Smooth muscle cell (in vitro differentiated cells): ENCODE measurements at regions not wholly inside any gene's neighbourhood (a gene's known extent, or its start where the extent isn't known, plus 50 kb on each side); places are given as distances from the start of the nearest gene placed in this dataset.

Experiments
- DNase-seq: peaks from one replicate; lab custom pipeline; 2025; ENCODE audit not compliant: unreplicated experiment; lab: John Stamatoyannopoulos, UW
- H2AFZ ChIP-seq: fragments of 200-600 bp; sonication (generic); 2 replicates; pipeline ENCODE4 v1.6.0; 2016; ENCODE audit warnings: antibody characterized with exemption, low read depth, mild to moderate bottlenecking
- H3F3A ChIP-seq: fragments of 200-600 bp; sonication (generic); 2 replicates; pipeline ENCODE4 v1.6.0; 2017; ENCODE audit warnings: antibody characterized with exemption, low read depth
- H3K27ac ChIP-seq: fragments of 200-600 bp; sonication (generic); 2 replicates; pipeline ENCODE4 v1.5.1; 2016; ENCODE audit warnings: low read depth, mild to moderate bottlenecking
- H3K27me3 ChIP-seq: fragments of 200-600 bp; sonication (generic); 2 replicates; pipeline ENCODE4 v1.6.1; 2016; ENCODE audit warnings: low read depth, mild to moderate bottlenecking
- H3K36me3 ChIP-seq: fragments of 200-600 bp; sonication (generic); 2 replicates; pipeline ENCODE4 v1.5.1; 2016; ENCODE audit warnings: low read depth
- H3K4me1 ChIP-seq: fragments of 200-600 bp; sonication (generic); 2 replicates; pipeline ENCODE4 v1.5.1; 2016; ENCODE audit warnings: low read depth
- H3K4me2 ChIP-seq: fragments of 200-600 bp; sonication (generic); 2 replicates; pipeline ENCODE4 v1.6.0; 2016; ENCODE audit warnings: mild to moderate bottlenecking
- H3K4me3 ChIP-seq: fragments of 200-600 bp; sonication (generic); 2 replicates; pipeline ENCODE4 v1.5.1; 2016; ENCODE audit warnings: mild to moderate bottlenecking
- H3K79me2 ChIP-seq: fragments of 200-600 bp; sonication (generic); 2 replicates; pipeline ENCODE4 v1.6.0; 2016; ENCODE audit warnings: low read depth, mild to moderate bottlenecking
- H3K9ac ChIP-seq: fragments of 200-600 bp; sonication (generic); 2 replicates; pipeline ENCODE4 v1.6.0; 2016; ENCODE audit warnings: low read depth
- H3K9me3 ChIP-seq: fragments of 200-600 bp; sonication (generic); replicated peaks from 2 replicates; pipeline ENCODE4 v1.5.1; 2016; ENCODE audit warnings: low read depth
- H4K20me1 ChIP-seq: fragments of 200-600 bp; sonication (generic); 2 replicates; pipeline ENCODE4 v1.6.0; 2016; ENCODE audit warnings: low read depth
- WGBS: methylation state at CpG from one replicate; pipeline ENCODE4 v1.1.7; 2016; ENCODE audit warnings: low lambda C conversion rate; 5-methylcytosine and 5-hydroxymethylcytosine counted together
- TF ChIP-seq, protein P1 (sequence below): fragments of 200-600 bp; sonication (generic); IDR thresholded peaks from 2 replicates; pipeline ENCODE4 v1.5.1; 2017; ENCODE audit warnings: borderline replicate concordance, mild to moderate bottlenecking, antibody characterized with exemption; ENCODE audit not compliant: insufficient read depth, poor library complexity, severe bottlenecking

DNA sequence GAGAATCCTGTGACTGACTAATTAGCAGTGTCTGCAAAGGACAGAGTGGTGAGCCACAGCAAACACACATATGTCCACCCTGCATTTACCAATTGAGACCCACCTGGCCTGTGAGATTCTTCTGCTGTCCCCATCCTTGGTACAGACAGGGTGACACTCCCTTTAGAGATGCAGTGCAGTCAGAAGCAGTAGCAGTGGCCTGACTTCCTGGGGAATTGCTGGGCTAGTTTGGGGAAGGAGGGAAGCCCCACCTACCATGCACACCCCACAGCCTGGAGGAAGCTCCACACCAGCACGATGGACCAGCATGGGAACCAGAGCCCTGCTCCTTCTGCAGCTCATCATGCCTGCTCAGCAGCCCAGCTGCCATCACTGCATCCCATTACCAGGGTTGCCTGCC, 924.9 kb upstream of the ZNF722 start:
- no peak overlapping the region for H3K27ac ChIP-seq

DNA sequence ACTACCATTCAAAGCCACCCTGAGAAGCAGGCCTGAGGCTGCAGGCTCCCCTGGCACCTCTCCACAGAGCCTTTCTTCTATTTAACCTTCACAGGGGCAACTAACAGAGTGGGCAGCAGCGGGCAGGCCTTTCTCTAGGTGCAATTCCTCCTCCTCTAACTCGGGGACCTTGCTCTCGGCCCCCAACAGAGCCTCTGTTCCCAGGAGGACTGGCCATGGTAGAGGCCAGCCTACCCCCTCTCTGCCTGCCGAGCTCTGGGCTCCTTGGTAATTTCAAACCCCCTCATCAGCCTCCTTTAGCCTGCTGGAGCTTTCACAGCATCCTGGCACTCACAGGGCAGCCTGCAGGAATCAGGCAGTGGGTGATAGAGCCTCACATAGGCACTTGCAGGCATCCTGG, 920.8 kb upstream of the ZNF722 start:
- 45% methylated on average over 4 of the region's 4 CpGs for WGBS
- H3K9ac ChIP-seq, result no peak overlapping the region
- no peak overlapping the region for H3K4me2 ChIP-seq
- no peak overlapping the region for H3K27ac ChIP-seq
- H3K36me3 ChIP-seq, result no peaks in the 10 kb centered on the region
- TF ChIP-seq, protein P1, sequence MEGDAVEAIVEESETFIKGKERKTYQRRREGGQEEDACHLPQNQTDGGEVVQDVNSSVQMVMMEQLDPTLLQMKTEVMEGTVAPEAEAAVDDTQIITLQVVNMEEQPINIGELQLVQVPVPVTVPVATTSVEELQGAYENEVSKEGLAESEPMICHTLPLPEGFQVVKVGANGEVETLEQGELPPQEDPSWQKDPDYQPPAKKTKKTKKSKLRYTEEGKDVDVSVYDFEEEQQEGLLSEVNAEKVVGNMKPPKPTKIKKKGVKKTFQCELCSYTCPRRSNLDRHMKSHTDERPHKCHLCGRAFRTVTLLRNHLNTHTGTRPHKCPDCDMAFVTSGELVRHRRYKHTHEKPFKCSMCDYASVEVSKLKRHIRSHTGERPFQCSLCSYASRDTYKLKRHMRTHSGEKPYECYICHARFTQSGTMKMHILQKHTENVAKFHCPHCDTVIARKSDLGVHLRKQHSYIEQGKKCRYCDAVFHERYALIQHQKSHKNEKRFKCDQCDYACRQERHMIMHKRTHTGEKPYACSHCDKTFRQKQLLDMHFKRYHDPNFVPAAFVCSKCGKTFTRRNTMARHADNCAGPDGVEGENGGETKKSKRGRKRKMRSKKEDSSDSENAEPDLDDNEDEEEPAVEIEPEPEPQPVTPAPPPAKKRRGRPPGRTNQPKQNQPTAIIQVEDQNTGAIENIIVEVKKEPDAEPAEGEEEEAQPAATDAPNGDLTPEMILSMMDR, result no peak
- H3K4me3 ChIP-seq, result no peak overlapping the region
- H3K27me3 ChIP-seq, result no peaks in the 10 kb centered on the region
- DNase-seq, result no peak
- H3K4me1 ChIP-seq, result no peaks in the 10 kb centered on the region
- no peaks in the 10 kb centered on the region for H4K20me1 ChIP-seq
- no peaks in the 10 kb centered on the region for H3F3A ChIP-seq
- H3K79me2 ChIP-seq, result no peaks in the 10 kb centered on the region
- H3K9me3 ChIP-seq, result peaks cover 39% of the 10 kb centered on the region
- no peak overlapping the region for H2AFZ ChIP-seq

More for the DNA sequence above, 924.9 kb upstream of the ZNF722 start:
- Histone ChIP-seq H3F3A (no peaks in the 10 kb centered on the region), H3K27me3 (no peaks in the 10 kb centered on the region), H3K79me2 (no peaks in the 10 kb centered on the region), H2AFZ (no peak overlapping the region), H3K9ac (no peak overlapping the region), H4K20me1 (no peaks in the 10 kb centered on the region), H3K4me1 (no peaks in the 10 kb centered on the region), H3K4me3 (no peak overlapping the region), H3K9me3 (peaks cover 19% of the 10 kb centered on the region), H3K4me2 (no peak overlapping the region), H3K36me3 (no peaks in the 10 kb centered on the region)
- TF ChIP-seq, protein P1, result no peak
- no peak for DNase-seq
- WGBS, result 67% methylated on average over 1 of the region's 1 CpG

DNA sequence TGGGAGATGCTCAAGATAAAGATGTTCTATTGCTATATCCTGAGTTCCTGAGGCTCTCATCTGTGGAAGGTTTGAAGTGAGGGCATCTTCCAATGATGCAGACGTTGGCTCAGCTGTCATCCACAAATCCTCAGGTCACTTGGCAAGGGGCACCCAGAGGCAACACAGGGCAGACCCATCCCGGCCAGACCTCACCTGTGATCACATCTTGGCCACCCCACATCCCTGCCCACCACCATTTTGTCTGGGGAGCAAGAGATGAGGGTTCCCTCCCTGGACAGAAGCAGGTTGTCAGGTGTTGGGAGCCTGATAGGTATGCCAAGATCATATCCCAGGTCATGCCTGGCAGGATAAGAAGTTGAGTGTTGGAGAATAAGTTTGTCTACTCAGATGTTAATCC, 918.2 kb upstream of the ZNF722 start:
- H3K27ac ChIP-seq, result no peak overlapping the region
- no peaks in the 10 kb centered on the region for H3K4me1 ChIP-seq
- WGBS, result 27% methylated on average over 2 of the region's 2 CpGs
- H3F3A ChIP-seq, result no peaks in the 10 kb centered on the region
- H4K20me1 ChIP-seq, result no peaks in the 10 kb centered on the region
- H2AFZ ChIP-seq, result no peak overlapping the region
- no peaks in the 10 kb centered on the region for H3K79me2 ChIP-seq
- TF ChIP-seq, protein P1, result no peak
- no peak overlapping the region for H3K9ac ChIP-seq
- no peaks in the 10 kb centered on the region for H3K36me3 ChIP-seq
- no peak overlapping the region for H3K4me3 ChIP-seq
- H3K4me2 ChIP-seq, result no peak overlapping the region
- no peak for DNase-seq
- no peaks in the 10 kb centered on the region for H3K27me3 ChIP-seq
- H3K9me3 ChIP-seq, result peaks cover 39% of the 10 kb centered on the region

DNA sequence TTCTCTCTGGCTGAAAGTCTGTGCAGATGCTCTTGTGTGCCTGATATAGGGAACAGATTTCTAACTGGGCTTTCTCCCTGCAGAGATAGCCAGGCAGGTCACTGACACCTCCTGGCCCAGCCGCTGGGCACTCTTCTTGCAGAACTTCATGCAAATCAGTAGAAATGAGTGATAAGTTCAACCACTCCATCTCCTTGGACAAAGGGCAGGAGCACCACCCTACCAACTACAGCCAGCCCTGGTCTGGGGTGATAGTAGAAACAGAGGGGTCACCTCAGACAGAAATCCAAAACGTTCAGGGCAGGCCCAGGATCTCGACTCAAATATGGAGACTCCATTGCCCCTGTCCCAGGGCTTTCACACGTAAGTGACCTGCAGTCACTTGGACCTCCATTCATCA, 917.8 kb upstream of the ZNF722 start:
- Histone ChIP-seq H3K27ac (no peak overlapping the region), H3K9ac (no peak overlapping the region), H3K79me2 (no peaks in the 10 kb centered on the region), H3K4me2 (no peak overlapping the region), H3K9me3 (peaks cover 40% of the 10 kb centered on the region), H3F3A (no peaks in the 10 kb centered on the region), H2AFZ (no peak overlapping the region), H3K36me3 (no peaks in the 10 kb centered on the region), H3K27me3 (no peaks in the 10 kb centered on the region), H4K20me1 (no peaks in the 10 kb centered on the region), H3K4me3 (no peak overlapping the region), H3K4me1 (no peaks in the 10 kb centered on the region)
- no peak for DNase-seq
- 46% methylated on average over 4 of the region's 4 CpGs for WGBS
- TF ChIP-seq, protein P1, result no peak
